PC-3 (cell line): ENCODE measurements at regions not wholly inside any gene's neighbourhood (a gene's known extent, or its start where the extent isn't known, plus 50 kb on each side); places are given as distances from the start of the nearest gene placed in this dataset.

ENCODE experiments used
- CTCF ChIP-seq: fragments of 300-600 bp; sonication (generic); conservative IDR thresholded peaks from 2 replicates; pipeline ENCODE4 v1.5.1; 2017; ENCODE audit warnings: antibody characterized with exemption, low read depth, mild to moderate bottlenecking, low read length
- EZH2phosphoT487 ChIP-seq: fragments of 300-600 bp; sonication (generic); IDR thresholded peaks from 2 replicates; pipeline ENCODE4 v1.6.1; 2018; ENCODE audit warnings: mild to moderate bottlenecking, antibody characterized with exemption, low read length, borderline replicate concordance

GRCh38 chr6:1472643-1473042, 83.3 kb downstream of the FOXF2 start:
- TF ChIP-seq EZH2phosphoT487 = no peak
- no peak for TF ChIP-seq CTCF
